ENCODE measurements at regions not wholly inside any gene's neighbourhood (a gene's known extent, or its start where the extent isn't known, plus 50 kb on each side); places are given as distances from the start of the nearest gene placed in this dataset.

- Histone ChIP-seq H3K27me3 (ENCODE audit: control insufficient read depth in 1 of 2, insufficient read depth in 2 of 2, low read length in 2 of 2) (no peaks in the 10 kb centered on the region), H3K4me1 (ENCODE audit: control insufficient read depth in 1 of 2, insufficient read depth in 2 of 2, low read length in 2 of 2) (no peaks in the 10 kb centered on the region), H3K27ac (ENCODE audit: low read depth, low read length) (no peak overlapping the region), H3K9ac (ENCODE audit: low read depth in 1 of 2, low read length in 2 of 2) (no peak overlapping the region), H3K4me3 (ENCODE audit: low read depth in 1 of 2, low read length in 2 of 2) (no peak overlapping the region), H3K9me3 (ENCODE audit: control insufficient read depth in 1 of 2, low read length in 2 of 2) (no peaks in the 10 kb centered on the region), H3K36me3 (ENCODE audit: control insufficient read depth in 1 of 2, insufficient read depth in 2 of 2, low read length in 2 of 2) (no peaks in the 10 kb centered on the region)
These were observed 102.8 kb upstream of the PCDH18 start for GRCh38 chr4:137635108-137635507.

- H3K9ac ChIP-seq (ENCODE audit: low read depth in 1 of 2, low read length in 2 of 2), result no peak overlapping the region
- H3K9me3 ChIP-seq (ENCODE audit: control insufficient read depth in 1 of 2, low read length in 2 of 2), result no peaks in the 10 kb centered on the region
- H3K4me1 ChIP-seq (ENCODE audit: control insufficient read depth in 1 of 2, insufficient read depth in 2 of 2, low read length in 2 of 2), result no peaks in the 10 kb centered on the region
- no peaks in the 10 kb centered on the region for H3K36me3 ChIP-seq (ENCODE audit: control insufficient read depth in 1 of 2, insufficient read depth in 2 of 2, low read length in 2 of 2)
- H3K4me3 ChIP-seq (ENCODE audit: low read depth in 1 of 2, low read length in 2 of 2), result no peak overlapping the region
- no peaks in the 10 kb centered on the region for H3K27me3 ChIP-seq (ENCODE audit: control insufficient read depth in 1 of 2, insufficient read depth in 2 of 2, low read length in 2 of 2)
- no peak overlapping the region for H3K27ac ChIP-seq (ENCODE audit: low read depth, low read length)
These were observed 100.5 kb upstream of the PCDH18 start for GRCh38 chr4:137632842-137633241.

- Histone ChIP-seq H3K9me3 (ENCODE audit: control insufficient read depth in 1 of 2, low read length in 2 of 2) (no peaks in the 10 kb centered on the region), H3K4me1 (ENCODE audit: control insufficient read depth in 1 of 2, insufficient read depth in 2 of 2, low read length in 2 of 2) (no peaks in the 10 kb centered on the region), H3K36me3 (ENCODE audit: control insufficient read depth in 1 of 2, insufficient read depth in 2 of 2, low read length in 2 of 2) (no peaks in the 10 kb centered on the region), H3K9ac (ENCODE audit: low read depth in 1 of 2, low read length in 2 of 2) (no peak overlapping the region), H3K27me3 (ENCODE audit: control insufficient read depth in 1 of 2, insufficient read depth in 2 of 2, low read length in 2 of 2) (no peaks in the 10 kb centered on the region), H3K4me3 (ENCODE audit: low read depth in 1 of 2, low read length in 2 of 2) (no peak overlapping the region), H3K27ac (ENCODE audit: low read depth, low read length) (no peak overlapping the region)
These were observed 99.3 kb upstream of the PCDH18 start for GRCh38 chr4:137631605-137632004.

- H3K27ac ChIP-seq (ENCODE audit: low read depth, low read length), result no peak overlapping the region
- H3K9ac ChIP-seq (ENCODE audit: low read depth in 1 of 2, low read length in 2 of 2), result no peak overlapping the region
- no peaks in the 10 kb centered on the region for H3K9me3 ChIP-seq (ENCODE audit: control insufficient read depth in 1 of 2, low read length in 2 of 2)
- H3K4me1 ChIP-seq (ENCODE audit: control insufficient read depth in 1 of 2, insufficient read depth in 2 of 2, low read length in 2 of 2), result no peaks in the 10 kb centered on the region
- H3K36me3 ChIP-seq (ENCODE audit: control insufficient read depth in 1 of 2, insufficient read depth in 2 of 2, low read length in 2 of 2), result no peaks in the 10 kb centered on the region
- no peak overlapping the region for H3K4me3 ChIP-seq (ENCODE audit: low read depth in 1 of 2, low read length in 2 of 2)
- H3K27me3 ChIP-seq (ENCODE audit: control insufficient read depth in 1 of 2, insufficient read depth in 2 of 2, low read length in 2 of 2), result no peaks in the 10 kb centered on the region
These were observed 98.0 kb upstream of the PCDH18 start for GRCh38 chr4:137630252-137630651.

- Histone ChIP-seq H3K27me3 (ENCODE audit: control insufficient read depth in 1 of 2, insufficient read depth in 2 of 2, low read length in 2 of 2) (no peaks in the 10 kb centered on the region), H3K9me3 (ENCODE audit: control insufficient read depth in 1 of 2, low read length in 2 of 2) (no peaks in the 10 kb centered on the region), H3K4me3 (ENCODE audit: low read depth in 1 of 2, low read length in 2 of 2) (no peak overlapping the region), H3K36me3 (ENCODE audit: control insufficient read depth in 1 of 2, insufficient read depth in 2 of 2, low read length in 2 of 2) (no peaks in the 10 kb centered on the region), H3K4me1 (ENCODE audit: control insufficient read depth in 1 of 2, insufficient read depth in 2 of 2, low read length in 2 of 2) (no peaks in the 10 kb centered on the region), H3K9ac (ENCODE audit: low read depth in 1 of 2, low read length in 2 of 2) (no peak overlapping the region), H3K27ac (ENCODE audit: low read depth, low read length) (no peak overlapping the region)
These were observed 95.6 kb upstream of the PCDH18 start for GRCh38 chr4:137627739-137628460.

- no peaks in the 10 kb centered on the region for H3K36me3 ChIP-seq (ENCODE audit: control insufficient read depth in 1 of 2, insufficient read depth in 2 of 2, low read length in 2 of 2)
- no peak overlapping the region for H3K27ac ChIP-seq (ENCODE audit: low read depth, low read length)
- H3K4me3 ChIP-seq (ENCODE audit: low read depth in 1 of 2, low read length in 2 of 2), result no peak overlapping the region
- no peaks in the 10 kb centered on the region for H3K4me1 ChIP-seq (ENCODE audit: control insufficient read depth in 1 of 2, insufficient read depth in 2 of 2, low read length in 2 of 2)
- no peaks in the 10 kb centered on the region for H3K9me3 ChIP-seq (ENCODE audit: control insufficient read depth in 1 of 2, low read length in 2 of 2)
- no peaks in the 10 kb centered on the region for H3K27me3 ChIP-seq (ENCODE audit: control insufficient read depth in 1 of 2, insufficient read depth in 2 of 2, low read length in 2 of 2)
- no peak overlapping the region for H3K9ac ChIP-seq (ENCODE audit: low read depth in 1 of 2, low read length in 2 of 2)
These were observed 94.8 kb upstream of the PCDH18 start for GRCh38 chr4:137626942-137627738.

GRCh38 chr4:137623013-137623412, 90.7 kb upstream of the PCDH18 start:
- Histone ChIP-seq H3K9me3 (ENCODE audit: control insufficient read depth in 1 of 2, low read length in 2 of 2) (no peaks in the 10 kb centered on the region), H3K4me1 (ENCODE audit: control insufficient read depth in 1 of 2, insufficient read depth in 2 of 2, low read length in 2 of 2) (no peaks in the 10 kb centered on the region), H3K27ac (ENCODE audit: low read depth, low read length) (no peak overlapping the region), H3K4me3 (ENCODE audit: low read depth in 1 of 2, low read length in 2 of 2) (no peak overlapping the region), H3K36me3 (ENCODE audit: control insufficient read depth in 1 of 2, insufficient read depth in 2 of 2, low read length in 2 of 2) (no peaks in the 10 kb centered on the region), H3K9ac (ENCODE audit: low read depth in 1 of 2, low read length in 2 of 2) (no peak overlapping the region), H3K27me3 (ENCODE audit: control insufficient read depth in 1 of 2, insufficient read depth in 2 of 2, low read length in 2 of 2) (no peaks in the 10 kb centered on the region)

- no peaks in the 10 kb centered on the region for H3K36me3 ChIP-seq (ENCODE audit: control insufficient read depth in 1 of 2, insufficient read depth in 2 of 2, low read length in 2 of 2)
- H3K4me1 ChIP-seq (ENCODE audit: control insufficient read depth in 1 of 2, insufficient read depth in 2 of 2, low read length in 2 of 2), result no peaks in the 10 kb centered on the region
- no peak overlapping the region for H3K9ac ChIP-seq (ENCODE audit: low read depth in 1 of 2, low read length in 2 of 2)
- no peaks in the 10 kb centered on the region for H3K27me3 ChIP-seq (ENCODE audit: control insufficient read depth in 1 of 2, insufficient read depth in 2 of 2, low read length in 2 of 2)
- H3K27ac ChIP-seq (ENCODE audit: low read depth, low read length), result no peak overlapping the region
- no peak overlapping the region for H3K4me3 ChIP-seq (ENCODE audit: low read depth in 1 of 2, low read length in 2 of 2)
- no peaks in the 10 kb centered on the region for H3K9me3 ChIP-seq (ENCODE audit: control insufficient read depth in 1 of 2, low read length in 2 of 2)
These were observed 88.8 kb upstream of the PCDH18 start for GRCh38 chr4:137621056-137621455.

GRCh38 chr4:137614491-137614890, 82.2 kb upstream of the PCDH18 start:
- Histone ChIP-seq H3K27ac (ENCODE audit: low read depth, low read length) (no peak overlapping the region), H3K9me3 (ENCODE audit: control insufficient read depth in 1 of 2, low read length in 2 of 2) (no peaks in the 10 kb centered on the region), H3K9ac (ENCODE audit: low read depth in 1 of 2, low read length in 2 of 2) (no peak overlapping the region), H3K4me3 (ENCODE audit: low read depth in 1 of 2, low read length in 2 of 2) (no peak overlapping the region), H3K36me3 (ENCODE audit: control insufficient read depth in 1 of 2, insufficient read depth in 2 of 2, low read length in 2 of 2) (no peaks in the 10 kb centered on the region), H3K4me1 (ENCODE audit: control insufficient read depth in 1 of 2, insufficient read depth in 2 of 2, low read length in 2 of 2) (no peaks in the 10 kb centered on the region), H3K27me3 (ENCODE audit: control insufficient read depth in 1 of 2, insufficient read depth in 2 of 2, low read length in 2 of 2) (no peaks in the 10 kb centered on the region)

GRCh38 chr4:137611998-137612700, 79.9 kb upstream of the PCDH18 start:
- no peak overlapping the region for H3K9ac ChIP-seq (ENCODE audit: low read depth in 1 of 2, low read length in 2 of 2)
- H3K36me3 ChIP-seq (ENCODE audit: control insufficient read depth in 1 of 2, insufficient read depth in 2 of 2, low read length in 2 of 2), result no peaks in the 10 kb centered on the region
- H3K9me3 ChIP-seq (ENCODE audit: control insufficient read depth in 1 of 2, low read length in 2 of 2), result no peaks in the 10 kb centered on the region
- no peaks in the 10 kb centered on the region for H3K4me1 ChIP-seq (ENCODE audit: control insufficient read depth in 1 of 2, insufficient read depth in 2 of 2, low read length in 2 of 2)
- H3K4me3 ChIP-seq (ENCODE audit: low read depth in 1 of 2, low read length in 2 of 2), result no peak overlapping the region
- H3K27ac ChIP-seq (ENCODE audit: low read depth, low read length), result no peak overlapping the region
- H3K27me3 ChIP-seq (ENCODE audit: control insufficient read depth in 1 of 2, insufficient read depth in 2 of 2, low read length in 2 of 2), result no peaks in the 10 kb centered on the region

Measured in duodenal mucosa (tissue), 2 donors.